ENCODE measurements at regions not wholly inside any gene's neighbourhood (a gene's known extent, or its start where the extent isn't known, plus 50 kb on each side); places are given as distances from the start of the nearest gene placed in this dataset.

DNA sequence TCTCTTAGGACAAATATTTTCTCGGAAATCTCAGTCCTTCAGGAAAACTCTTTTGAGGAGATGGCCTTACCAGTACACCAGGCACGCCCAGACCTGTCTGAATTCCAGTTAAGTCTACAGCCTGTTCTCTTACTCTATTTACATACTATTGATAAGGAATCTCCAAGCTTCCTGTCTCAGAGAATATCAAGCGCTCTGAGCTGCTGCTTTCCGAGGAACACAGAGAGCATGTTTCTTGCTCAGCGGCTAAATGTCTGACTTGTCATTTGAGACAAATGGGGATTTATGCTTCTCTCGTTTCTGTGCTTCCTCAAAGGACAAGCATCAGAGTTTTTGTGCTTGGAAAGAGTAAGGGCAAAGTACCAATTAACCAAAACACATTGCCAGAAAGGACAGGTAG is 112.4 kb upstream of the CCDC54 start:
- TF ChIP-seq, protein P1, sequence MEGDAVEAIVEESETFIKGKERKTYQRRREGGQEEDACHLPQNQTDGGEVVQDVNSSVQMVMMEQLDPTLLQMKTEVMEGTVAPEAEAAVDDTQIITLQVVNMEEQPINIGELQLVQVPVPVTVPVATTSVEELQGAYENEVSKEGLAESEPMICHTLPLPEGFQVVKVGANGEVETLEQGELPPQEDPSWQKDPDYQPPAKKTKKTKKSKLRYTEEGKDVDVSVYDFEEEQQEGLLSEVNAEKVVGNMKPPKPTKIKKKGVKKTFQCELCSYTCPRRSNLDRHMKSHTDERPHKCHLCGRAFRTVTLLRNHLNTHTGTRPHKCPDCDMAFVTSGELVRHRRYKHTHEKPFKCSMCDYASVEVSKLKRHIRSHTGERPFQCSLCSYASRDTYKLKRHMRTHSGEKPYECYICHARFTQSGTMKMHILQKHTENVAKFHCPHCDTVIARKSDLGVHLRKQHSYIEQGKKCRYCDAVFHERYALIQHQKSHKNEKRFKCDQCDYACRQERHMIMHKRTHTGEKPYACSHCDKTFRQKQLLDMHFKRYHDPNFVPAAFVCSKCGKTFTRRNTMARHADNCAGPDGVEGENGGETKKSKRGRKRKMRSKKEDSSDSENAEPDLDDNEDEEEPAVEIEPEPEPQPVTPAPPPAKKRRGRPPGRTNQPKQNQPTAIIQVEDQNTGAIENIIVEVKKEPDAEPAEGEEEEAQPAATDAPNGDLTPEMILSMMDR (IDR thresholded peaks at IDR 0.05), result no peak
- DNase-seq, result no peak
- H3K27ac Mint-ChIP-seq, result no peak overlapping the region
- peaks cover 29% of the 10 kb centered on the region for H3K4me1 Mint-ChIP-seq
- H3K27me3 Mint-ChIP-seq (ENCODE audit: low read depth, poor library complexity), result no peaks in the 10 kb centered on the region
- H3K9me3 Mint-ChIP-seq, result no peaks in the 10 kb centered on the region
- H3K36me3 Mint-ChIP-seq (ENCODE audit: low read depth), result no peaks in the 10 kb centered on the region
- H3K4me3 Mint-ChIP-seq, result no peak overlapping the region

DNA sequence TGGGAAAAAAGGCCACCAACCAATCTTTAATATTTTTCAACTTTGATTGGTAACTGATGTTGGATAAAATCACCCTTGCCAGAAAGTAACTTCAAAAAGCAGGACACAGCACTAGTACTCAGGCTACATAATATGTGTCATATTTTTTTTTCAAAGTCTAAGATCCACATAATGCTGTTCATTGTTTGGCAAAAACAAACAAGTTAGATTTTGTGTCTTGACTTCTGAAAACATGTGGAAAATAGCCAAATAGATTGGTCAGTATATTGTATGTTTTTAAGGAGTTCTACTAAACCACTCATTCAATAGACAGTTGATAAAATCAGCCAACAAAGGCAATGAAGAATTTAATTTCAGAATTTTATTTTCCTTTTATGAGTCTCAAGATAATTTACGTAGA is 111.7 kb upstream of the CCDC54 start:
- Mint-ChIP-seq H3K27ac (no peak overlapping the region), H3K9me3 (no peaks in the 10 kb centered on the region), H3K4me1 (peaks cover 29% of the 10 kb centered on the region), H3K27me3 (ENCODE audit: low read depth, poor library complexity) (no peaks in the 10 kb centered on the region), H3K36me3 (ENCODE audit: low read depth) (no peaks in the 10 kb centered on the region), H3K4me3 (no peak overlapping the region)
- TF ChIP-seq, protein P1 (IDR thresholded peaks at IDR 0.05), result no peak
- DNase-seq, result no peak

DNA sequence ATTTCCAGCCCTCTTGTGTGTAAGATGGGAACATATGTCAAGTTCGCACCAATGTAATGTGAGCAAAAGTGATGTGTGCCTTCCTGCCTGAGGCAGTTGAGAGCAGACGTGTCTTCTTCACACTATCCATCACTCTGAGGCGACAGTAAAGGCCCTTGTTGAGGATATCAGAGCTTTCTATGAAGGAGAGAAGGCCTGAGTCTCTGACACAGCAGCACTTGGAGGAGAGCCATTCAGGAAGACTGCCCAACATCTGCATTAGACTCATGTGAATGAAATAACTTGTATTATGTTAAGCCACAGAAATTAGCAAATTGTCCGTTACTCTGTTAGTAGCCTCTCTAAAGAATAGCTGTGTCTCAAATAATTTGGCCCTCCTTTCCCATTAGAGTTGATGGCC is 108.8 kb upstream of the CCDC54 start:
- H3K4me1 Mint-ChIP-seq, result peaks cover 25% of the 10 kb centered on the region
- no peaks in the 10 kb centered on the region for H3K36me3 Mint-ChIP-seq (ENCODE audit: low read depth)
- H3K4me3 Mint-ChIP-seq, result no peak overlapping the region
- H3K27me3 Mint-ChIP-seq (ENCODE audit: low read depth, poor library complexity), result no peaks in the 10 kb centered on the region
- H3K27ac Mint-ChIP-seq, result no peak overlapping the region
- DNase-seq, result no peak
- TF ChIP-seq, protein P1 (IDR thresholded peaks at IDR 0.05), result no peak
- no peaks in the 10 kb centered on the region for H3K9me3 Mint-ChIP-seq

DNA sequence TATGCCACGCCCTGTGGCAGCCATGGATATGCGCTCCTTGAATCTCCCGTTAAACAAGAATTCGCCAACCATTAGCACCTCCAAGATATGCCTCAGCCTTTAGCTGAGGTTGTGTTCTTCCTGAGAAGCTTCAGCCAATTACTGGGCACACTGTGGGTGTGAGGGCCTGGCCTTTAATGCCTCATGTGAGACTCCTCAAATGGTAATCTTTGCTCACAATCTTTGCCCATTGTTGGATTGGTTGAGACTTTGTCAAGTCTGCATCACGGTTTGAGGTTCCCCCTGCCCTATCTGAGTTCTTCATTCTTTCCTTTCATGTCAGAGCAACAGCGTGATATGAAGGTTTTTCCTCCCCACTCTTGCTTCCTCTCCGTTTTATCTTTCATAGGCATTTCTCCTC is 108.1 kb upstream of the CCDC54 start:
- H3K4me1 Mint-ChIP-seq, result peaks cover 19% of the 10 kb centered on the region
- no peak overlapping the region for H3K27ac Mint-ChIP-seq
- no peak for DNase-seq
- no peaks in the 10 kb centered on the region for H3K27me3 Mint-ChIP-seq (ENCODE audit: low read depth, poor library complexity)
- no peaks in the 10 kb centered on the region for H3K36me3 Mint-ChIP-seq (ENCODE audit: low read depth)
- H3K4me3 Mint-ChIP-seq, result no peak overlapping the region
- TF ChIP-seq, protein P1 (IDR thresholded peaks at IDR 0.05), result no peak
- no peaks in the 10 kb centered on the region for H3K9me3 Mint-ChIP-seq

DNA sequence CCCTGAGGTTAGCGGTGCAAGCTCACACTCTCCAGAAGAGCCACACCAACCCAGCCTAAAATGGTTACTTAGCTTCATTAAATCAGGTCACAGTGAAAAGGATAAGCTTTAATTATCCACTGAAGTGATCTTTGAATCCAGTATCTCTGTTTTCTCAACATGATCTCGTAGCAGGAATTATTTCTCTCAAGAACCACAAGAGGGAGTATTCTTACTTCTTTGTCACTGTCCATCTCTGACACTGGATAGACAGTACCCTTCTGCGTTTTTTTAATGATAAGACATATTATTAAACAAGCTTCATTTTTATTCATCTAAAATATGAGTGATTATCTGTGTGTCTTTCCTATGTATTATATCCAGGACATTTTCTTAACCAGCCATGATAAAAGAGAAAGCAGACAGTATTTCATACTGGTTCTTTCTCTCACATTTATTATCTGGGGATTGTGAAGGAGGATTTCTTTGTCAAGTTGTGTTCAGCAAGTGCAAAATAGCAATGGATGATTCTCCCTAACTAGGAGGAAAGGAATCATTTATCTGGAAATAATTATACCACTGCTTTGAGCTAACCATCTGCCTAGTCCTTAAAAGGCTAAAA is 105.4 kb upstream of the CCDC54 start:
- H3K9me3 Mint-ChIP-seq, result no peaks in the 10 kb centered on the region
- no peaks in the 10 kb centered on the region for H3K27me3 Mint-ChIP-seq (ENCODE audit: low read depth, poor library complexity)
- TF ChIP-seq, protein P1 (IDR thresholded peaks at IDR 0.05), result peak; percentile 65
- no peak overlapping the region for H3K27ac Mint-ChIP-seq
- no peak for DNase-seq
- H3K4me3 Mint-ChIP-seq, result no peak overlapping the region
- H3K4me1 Mint-ChIP-seq, result peaks cover 7% of the 10 kb centered on the region
- no peaks in the 10 kb centered on the region for H3K36me3 Mint-ChIP-seq (ENCODE audit: low read depth)

DNA sequence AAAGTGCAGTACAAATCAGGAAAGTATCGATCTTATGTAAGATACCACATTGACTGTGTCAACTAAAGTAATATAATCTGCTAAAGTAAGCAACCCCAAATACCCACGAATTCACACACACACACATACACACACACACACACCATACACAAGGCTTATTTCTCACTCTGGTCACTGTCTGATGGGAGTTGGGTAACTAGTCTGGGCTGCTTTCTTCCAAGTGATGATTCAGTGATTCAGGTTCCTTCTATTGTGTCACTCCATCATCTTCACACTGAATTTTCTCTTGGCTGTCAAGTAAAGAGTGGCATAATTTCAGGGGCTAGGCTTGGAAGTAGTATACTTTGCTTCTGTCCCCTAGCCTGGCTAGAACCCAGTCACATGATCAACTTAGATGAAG is 104.8 kb upstream of the CCDC54 start:
- TF ChIP-seq, protein P1 (IDR thresholded peaks at IDR 0.05), result no peak
- no peak overlapping the region for H3K27ac Mint-ChIP-seq
- H3K27me3 Mint-ChIP-seq (ENCODE audit: low read depth, poor library complexity), result no peaks in the 10 kb centered on the region
- H3K36me3 Mint-ChIP-seq (ENCODE audit: low read depth), result no peaks in the 10 kb centered on the region
- H3K4me1 Mint-ChIP-seq, result peaks cover 7% of the 10 kb centered on the region
- no peak for DNase-seq
- H3K4me3 Mint-ChIP-seq, result no peak overlapping the region
- H3K9me3 Mint-ChIP-seq, result no peaks in the 10 kb centered on the region
